Neural crest cell (in vitro differentiated cells): ENCODE measurements at regions not wholly inside any gene's neighbourhood (a gene's known extent, or its start where the extent isn't known, plus 50 kb on each side); places are given as distances from the start of the nearest gene placed in this dataset.

Experiments
- DNase-seq: peaks from one replicate; pipeline ENCODE4 v3.0.0; 2021; ENCODE audit warnings: low read depth, mixed read lengths, low spot score
- H3K27ac Mint-ChIP-seq: one replicate; pipeline ENCODE4 v1.8.0; 2021; ENCODE audit warnings: mild to moderate bottlenecking, mixed read lengths; ENCODE audit not compliant: unreplicated experiment
- H3K27me3 Mint-ChIP-seq: 2 replicates; pipeline ENCODE4 v1.8.0; 2021; ENCODE audit warnings: low read depth, mild to moderate bottlenecking, mixed read lengths
- H3K36me3 Mint-ChIP-seq: 2 replicates; pipeline ENCODE4 v1.8.0; 2021; ENCODE audit warnings: low read depth, mild to moderate bottlenecking, mixed read lengths
- H3K4me1 Mint-ChIP-seq: 2 replicates; pipeline ENCODE4 v1.8.0; 2021; ENCODE audit warnings: mixed read lengths
- H3K4me3 Mint-ChIP-seq: one replicate; pipeline ENCODE4 v1.8.0; 2021; ENCODE audit warnings: mild to moderate bottlenecking, mixed read lengths
- H3K9me3 Mint-ChIP-seq: 2 replicates; pipeline ENCODE4 v1.8.0; 2021; ENCODE audit warnings: mixed read lengths
- TF ChIP-seq, protein P1 (sequence below): fragments of 200-600 bp; sonication (generic); conservative IDR thresholded peaks from 2 replicates; pipeline ENCODE4 v1.5.0; 2021; ENCODE audit warnings: antibody characterized with exemption, mild to moderate bottlenecking

DNA sequence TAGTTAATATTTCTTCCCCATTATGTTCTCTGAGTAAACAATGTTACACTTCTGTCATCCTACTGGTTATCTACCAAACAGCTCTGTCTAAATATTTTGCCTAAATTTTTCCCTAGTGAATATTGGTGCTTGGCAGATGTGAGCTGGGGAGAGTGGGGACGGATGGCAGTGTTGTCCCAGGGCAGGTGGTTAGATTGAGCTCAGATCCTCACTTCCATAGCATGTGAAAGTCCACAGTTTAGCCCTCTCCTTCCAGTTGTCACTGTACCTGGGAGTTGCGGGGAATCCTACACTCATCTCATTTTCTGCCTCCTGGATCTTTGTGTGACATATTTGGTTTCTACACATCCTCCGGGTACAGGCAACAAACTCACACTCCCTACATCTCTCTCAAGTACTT lies 484.9 kb downstream of the EPM2A start:
- H3K4me1 Mint-ChIP-seq: peaks cover 6% of the 10 kb centered on the region
- H3K27ac Mint-ChIP-seq: no peak overlapping the region

DNA sequence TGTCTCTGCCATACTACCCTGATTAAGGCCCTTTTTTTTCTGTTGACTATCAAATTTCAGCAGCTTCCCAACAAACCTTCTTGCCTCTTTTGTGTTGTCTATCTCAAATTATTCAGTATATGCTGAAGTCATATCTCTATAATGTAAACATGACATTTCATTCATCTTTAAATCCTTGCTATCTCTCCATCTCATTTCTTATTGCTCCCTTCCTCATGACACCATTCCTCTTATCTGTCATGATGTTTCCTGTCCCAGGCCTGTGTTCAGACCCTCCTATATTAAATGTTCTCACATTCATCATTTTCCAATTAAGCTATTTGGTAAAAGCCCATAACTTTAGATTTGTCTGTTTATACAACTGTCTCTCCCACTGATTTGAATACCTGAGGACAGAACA lies 482.6 kb downstream of the EPM2A start:
- TF ChIP-seq, protein P1, sequence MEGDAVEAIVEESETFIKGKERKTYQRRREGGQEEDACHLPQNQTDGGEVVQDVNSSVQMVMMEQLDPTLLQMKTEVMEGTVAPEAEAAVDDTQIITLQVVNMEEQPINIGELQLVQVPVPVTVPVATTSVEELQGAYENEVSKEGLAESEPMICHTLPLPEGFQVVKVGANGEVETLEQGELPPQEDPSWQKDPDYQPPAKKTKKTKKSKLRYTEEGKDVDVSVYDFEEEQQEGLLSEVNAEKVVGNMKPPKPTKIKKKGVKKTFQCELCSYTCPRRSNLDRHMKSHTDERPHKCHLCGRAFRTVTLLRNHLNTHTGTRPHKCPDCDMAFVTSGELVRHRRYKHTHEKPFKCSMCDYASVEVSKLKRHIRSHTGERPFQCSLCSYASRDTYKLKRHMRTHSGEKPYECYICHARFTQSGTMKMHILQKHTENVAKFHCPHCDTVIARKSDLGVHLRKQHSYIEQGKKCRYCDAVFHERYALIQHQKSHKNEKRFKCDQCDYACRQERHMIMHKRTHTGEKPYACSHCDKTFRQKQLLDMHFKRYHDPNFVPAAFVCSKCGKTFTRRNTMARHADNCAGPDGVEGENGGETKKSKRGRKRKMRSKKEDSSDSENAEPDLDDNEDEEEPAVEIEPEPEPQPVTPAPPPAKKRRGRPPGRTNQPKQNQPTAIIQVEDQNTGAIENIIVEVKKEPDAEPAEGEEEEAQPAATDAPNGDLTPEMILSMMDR: no peak
- Mint-ChIP-seq H3K9me3 (no peaks in the 10 kb centered on the region), H3K4me1 (no peaks in the 10 kb centered on the region), H3K36me3 (no peaks in the 10 kb centered on the region), H3K27ac (no peak overlapping the region), H3K4me3 (no peak overlapping the region), H3K27me3 (no peaks in the 10 kb centered on the region)
- DNase-seq: no peak

More for the DNA sequence above, 484.9 kb downstream of the EPM2A start:
- TF ChIP-seq, protein P1: no peak
- Mint-ChIP-seq H3K4me3 (no peak overlapping the region), H3K27me3 (no peaks in the 10 kb centered on the region), H3K9me3 (no peaks in the 10 kb centered on the region), H3K36me3 (no peaks in the 10 kb centered on the region)
- no peak for DNase-seq

DNA sequence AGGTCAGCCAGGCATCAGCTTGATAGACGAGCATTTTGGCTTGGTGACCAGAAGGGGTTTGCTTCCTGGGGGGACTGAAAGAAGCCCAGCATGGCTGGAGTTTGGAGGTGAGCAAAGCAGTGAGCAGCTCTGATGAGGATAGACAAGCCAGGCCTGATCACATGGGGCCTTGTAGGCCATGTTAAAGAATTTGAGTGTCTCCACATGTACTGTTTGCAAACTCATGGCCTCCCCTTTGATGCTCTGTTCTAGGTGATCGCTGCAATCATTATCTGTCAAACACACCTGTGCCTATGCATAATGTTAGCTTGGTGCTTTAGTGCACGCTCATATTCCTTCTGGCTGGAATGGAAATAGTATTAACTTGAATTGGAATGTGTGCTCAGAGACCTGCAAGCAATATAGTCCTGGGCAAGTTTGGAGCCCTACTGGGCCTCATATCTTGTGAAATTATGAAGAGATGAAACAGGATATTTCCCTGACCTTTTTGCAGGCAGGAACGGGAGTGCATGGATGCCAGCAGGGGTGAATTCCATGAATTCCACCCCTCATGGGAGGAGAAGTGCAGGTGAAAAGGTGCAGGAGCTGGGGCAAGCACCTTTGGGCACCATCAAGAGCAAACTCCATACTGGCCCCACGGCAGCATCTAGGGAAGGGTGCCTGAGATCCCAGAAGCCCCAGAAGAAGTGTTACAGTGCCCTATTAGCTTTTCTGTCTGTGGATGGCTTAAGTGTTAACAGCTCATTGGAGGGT lies 480.5 kb downstream of the EPM2A start:
- no peak overlapping the region for H3K4me3 Mint-ChIP-seq
- H3K36me3 Mint-ChIP-seq: no peaks in the 10 kb centered on the region
- H3K4me1 Mint-ChIP-seq: no peaks in the 10 kb centered on the region
- no peaks in the 10 kb centered on the region for H3K9me3 Mint-ChIP-seq
- no peaks in the 10 kb centered on the region for H3K27me3 Mint-ChIP-seq
- DNase-seq: no peak
- TF ChIP-seq, protein P1: no peak
- no peak overlapping the region for H3K27ac Mint-ChIP-seq

DNA sequence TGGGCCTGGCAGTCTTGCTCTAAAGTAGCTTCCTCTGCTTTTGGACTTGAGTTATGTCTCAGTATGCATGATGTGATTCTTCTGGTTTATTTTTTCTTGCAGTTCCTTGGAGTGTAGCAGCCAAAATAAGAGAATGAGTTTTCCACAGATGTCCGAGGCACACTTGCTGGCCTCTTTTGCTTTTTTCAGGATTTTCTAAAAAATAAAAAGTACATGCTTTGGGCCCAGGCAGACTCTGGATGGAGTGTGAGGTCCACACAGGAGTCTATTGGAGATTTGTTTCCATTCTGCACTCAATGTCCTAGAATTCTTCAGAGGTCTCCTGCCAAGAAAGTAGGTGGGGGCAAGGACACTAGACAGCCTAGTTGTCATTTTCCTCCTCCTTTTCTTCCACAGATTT lies 477.6 kb downstream of the EPM2A start:
- no peak for DNase-seq
- no peaks in the 10 kb centered on the region for H3K27me3 Mint-ChIP-seq
- H3K4me3 Mint-ChIP-seq: no peak overlapping the region
- no peak overlapping the region for H3K27ac Mint-ChIP-seq
- no peaks in the 10 kb centered on the region for H3K36me3 Mint-ChIP-seq
- H3K9me3 Mint-ChIP-seq: no peaks in the 10 kb centered on the region
- H3K4me1 Mint-ChIP-seq: no peaks in the 10 kb centered on the region
- TF ChIP-seq, protein P1: no peak

DNA sequence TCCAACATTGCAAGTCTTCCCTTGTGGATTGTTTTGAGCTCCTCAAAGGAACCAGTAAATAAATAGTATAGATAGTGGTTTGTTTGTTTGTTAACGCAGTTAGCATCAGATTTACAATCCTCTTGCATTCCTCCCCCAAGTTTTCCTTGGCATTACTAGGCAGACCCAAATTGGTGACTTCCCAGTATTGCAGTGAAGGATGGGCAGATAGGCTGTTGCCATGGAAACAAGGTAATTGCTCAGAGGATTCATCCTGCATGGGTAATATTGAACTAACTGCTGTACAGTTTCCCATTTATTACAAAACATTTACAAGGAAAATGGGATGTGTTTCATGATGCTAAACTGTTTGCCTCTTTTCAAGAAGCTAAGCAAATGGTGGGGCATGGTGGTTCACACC lies 477.2 kb downstream of the EPM2A start:
- Mint-ChIP-seq H3K9me3 (no peaks in the 10 kb centered on the region), H3K27ac (no peak overlapping the region), H3K4me1 (no peaks in the 10 kb centered on the region), H3K36me3 (no peaks in the 10 kb centered on the region), H3K27me3 (no peaks in the 10 kb centered on the region), H3K4me3 (no peak overlapping the region)
- TF ChIP-seq, protein P1: no peak
- DNase-seq: no peak
